GM12875 (cell line): ENCODE measurements at regions not wholly inside any gene's neighbourhood (a gene's known extent, or its start where the extent isn't known, plus 50 kb on each side); places are given as distances from the start of the nearest gene placed in this dataset.

Experiments
- H3K4me3 ChIP-seq: one replicate; pipeline ENCODE4 v1.5.1; 2011; ENCODE audit warnings: low read depth, low read length, control low read depth
- TF ChIP-seq, protein P1 (sequence below): IDR thresholded peaks from 2 replicates; pipeline ENCODE4 v1.5.1; 2011; ENCODE audit warnings: low read depth, mild to moderate bottlenecking, control low read depth, inconsistent platforms, low read length, moderate library complexity, borderline replicate concordance; ENCODE audit not compliant: insufficient read depth

DNA sequence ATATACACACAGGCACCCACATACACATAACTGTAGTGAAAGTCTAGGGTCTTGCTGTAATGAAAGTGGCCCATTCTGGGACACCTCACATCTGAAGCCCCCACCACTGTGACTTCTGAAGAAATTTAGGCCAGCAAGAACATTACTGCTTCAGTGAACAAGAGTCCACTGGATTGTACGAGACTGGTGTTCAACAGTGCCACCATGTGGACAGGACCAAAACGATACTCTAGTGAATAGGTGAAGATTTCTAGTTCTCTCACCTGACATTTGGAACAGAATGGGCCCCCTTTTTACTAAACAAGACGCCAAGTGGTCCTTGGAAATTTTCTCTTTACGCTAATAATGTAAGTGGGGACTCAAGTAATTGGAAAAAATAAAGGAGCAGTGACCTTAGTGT, 156.9 kb downstream of the MAFB start:
- no peak overlapping the region for H3K4me3 ChIP-seq
- TF ChIP-seq, protein P1, sequence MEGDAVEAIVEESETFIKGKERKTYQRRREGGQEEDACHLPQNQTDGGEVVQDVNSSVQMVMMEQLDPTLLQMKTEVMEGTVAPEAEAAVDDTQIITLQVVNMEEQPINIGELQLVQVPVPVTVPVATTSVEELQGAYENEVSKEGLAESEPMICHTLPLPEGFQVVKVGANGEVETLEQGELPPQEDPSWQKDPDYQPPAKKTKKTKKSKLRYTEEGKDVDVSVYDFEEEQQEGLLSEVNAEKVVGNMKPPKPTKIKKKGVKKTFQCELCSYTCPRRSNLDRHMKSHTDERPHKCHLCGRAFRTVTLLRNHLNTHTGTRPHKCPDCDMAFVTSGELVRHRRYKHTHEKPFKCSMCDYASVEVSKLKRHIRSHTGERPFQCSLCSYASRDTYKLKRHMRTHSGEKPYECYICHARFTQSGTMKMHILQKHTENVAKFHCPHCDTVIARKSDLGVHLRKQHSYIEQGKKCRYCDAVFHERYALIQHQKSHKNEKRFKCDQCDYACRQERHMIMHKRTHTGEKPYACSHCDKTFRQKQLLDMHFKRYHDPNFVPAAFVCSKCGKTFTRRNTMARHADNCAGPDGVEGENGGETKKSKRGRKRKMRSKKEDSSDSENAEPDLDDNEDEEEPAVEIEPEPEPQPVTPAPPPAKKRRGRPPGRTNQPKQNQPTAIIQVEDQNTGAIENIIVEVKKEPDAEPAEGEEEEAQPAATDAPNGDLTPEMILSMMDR, result no peak

DNA sequence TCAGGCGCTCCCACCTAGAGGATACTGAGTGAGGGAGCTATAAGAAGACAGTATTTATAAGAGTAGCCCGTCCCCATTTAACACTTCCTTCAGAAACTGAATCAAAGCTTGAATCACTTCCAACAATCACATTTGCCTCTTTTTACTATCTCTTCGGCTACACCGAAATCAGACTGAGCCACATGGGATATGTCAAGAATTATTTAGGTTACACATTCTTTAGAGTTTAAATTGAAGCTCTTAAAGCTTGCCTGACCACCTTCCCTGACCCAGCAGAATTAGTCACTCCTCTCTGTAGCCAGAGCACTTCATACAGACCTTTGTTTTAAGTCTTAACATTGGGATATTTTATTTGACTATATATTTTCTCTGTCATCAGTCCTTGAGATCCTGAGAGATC, 163.7 kb downstream of the MAFB start:
- TF ChIP-seq, protein P1, result no peak
- no peak overlapping the region for H3K4me3 ChIP-seq

DNA sequence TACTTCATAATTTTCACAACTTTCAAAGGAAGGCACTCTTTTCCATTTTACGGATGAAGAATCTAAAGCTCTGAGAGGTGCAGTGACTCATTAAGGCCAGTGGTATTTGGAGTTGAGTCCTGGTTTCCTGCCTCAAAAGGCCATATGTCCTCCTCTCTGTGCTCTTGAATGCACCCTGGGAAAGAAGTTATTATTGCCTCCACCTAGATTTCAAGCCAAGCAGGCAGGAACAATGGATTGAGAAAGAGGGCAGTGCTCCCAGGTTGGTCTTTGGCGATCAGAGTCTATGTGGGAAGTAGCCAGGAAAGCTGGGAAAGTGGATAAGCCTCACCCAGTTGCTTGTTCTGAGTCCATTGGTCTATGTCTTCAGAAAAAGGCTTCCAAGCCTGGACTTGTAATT, 165.0 kb downstream of the MAFB start:
- no peak overlapping the region for H3K4me3 ChIP-seq
- TF ChIP-seq, protein P1, result no peak

DNA sequence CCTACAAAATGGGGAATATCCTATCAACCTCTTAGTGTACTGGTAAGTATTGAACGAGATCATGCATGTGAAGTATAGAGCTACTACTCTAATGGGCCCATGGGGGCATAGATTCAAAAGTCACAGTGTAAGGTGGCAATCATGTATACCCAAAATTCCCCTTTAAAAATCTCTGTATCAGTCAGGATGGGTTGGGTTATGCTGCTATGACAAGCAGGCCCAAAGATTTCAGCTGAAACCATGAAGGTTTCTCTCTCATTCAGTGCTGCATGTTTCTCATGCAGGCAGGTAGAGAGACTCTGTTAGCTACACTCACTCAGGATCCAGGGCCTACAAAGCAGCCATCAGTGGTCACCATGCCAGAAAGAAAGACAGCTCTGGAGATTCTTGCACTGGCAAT, 166.6 kb downstream of the MAFB start:
- no peak overlapping the region for H3K4me3 ChIP-seq
- TF ChIP-seq, protein P1, result no peak

DNA sequence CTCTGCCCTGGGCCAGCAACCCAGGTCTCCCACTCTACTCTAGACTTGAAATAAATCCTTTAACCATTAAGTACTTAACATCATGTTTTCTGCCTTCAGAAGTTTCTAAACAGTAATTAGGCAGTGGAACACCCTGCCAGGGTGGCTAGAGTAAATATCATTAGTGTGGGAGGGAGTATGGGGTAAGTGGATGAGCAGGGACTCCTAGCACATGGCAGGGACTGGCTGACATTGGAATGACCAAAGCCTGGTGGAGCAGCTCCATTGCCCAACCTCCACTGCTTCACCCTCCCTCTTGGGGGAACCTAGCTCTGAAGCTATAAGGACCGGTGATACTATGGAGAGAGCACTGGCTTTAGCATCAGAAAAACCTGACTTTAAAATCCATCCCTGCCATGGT, 167.1 kb downstream of the MAFB start:
- TF ChIP-seq, protein P1, result no peak
- H3K4me3 ChIP-seq, result no peak overlapping the region

DNA sequence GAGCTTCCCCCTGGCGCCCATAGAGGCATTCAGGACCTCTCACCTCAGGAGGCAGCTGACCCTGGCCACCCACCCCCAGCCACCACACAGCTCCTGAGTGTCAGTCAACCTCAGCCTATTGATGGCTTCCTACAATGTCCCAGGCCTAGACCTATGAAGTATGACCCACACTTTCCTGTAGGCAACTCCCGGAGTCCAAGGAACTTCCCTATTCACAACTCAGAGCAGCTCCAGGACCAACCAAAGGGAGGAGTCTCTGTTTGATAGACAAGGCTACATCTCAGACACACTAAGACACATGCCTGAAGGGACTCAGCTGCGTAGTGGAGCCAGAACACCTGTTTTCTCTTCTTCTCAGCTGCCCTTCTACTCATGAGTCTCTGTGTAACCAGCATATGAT, 169.1 kb downstream of the MAFB start:
- TF ChIP-seq, protein P1, result no peak
- no peak overlapping the region for H3K4me3 ChIP-seq

DNA sequence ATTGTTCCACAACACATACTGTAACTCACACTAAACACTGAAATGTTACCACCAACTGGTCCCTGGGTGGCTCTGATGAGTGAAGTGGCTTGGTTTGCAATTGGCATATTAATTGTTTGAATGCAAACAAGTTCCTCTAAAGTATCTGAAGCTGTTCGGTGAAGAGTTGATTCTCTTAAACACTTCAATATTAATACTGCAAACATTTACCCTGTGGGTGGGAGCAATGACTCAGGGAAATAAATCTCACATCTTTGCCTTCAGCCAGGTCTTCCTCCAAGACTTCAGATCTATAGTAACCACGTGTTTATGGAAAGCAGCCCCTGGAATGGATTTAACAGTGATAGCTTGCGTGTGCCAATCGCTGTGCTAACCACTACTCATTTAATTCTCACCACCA, 176.0 kb downstream of the MAFB start:
- no peak overlapping the region for H3K4me3 ChIP-seq
- TF ChIP-seq, protein P1, result no peak
